ENCODE measurements at regions not wholly inside any gene's neighbourhood (a gene's known extent, or its start where the extent isn't known, plus 50 kb on each side); places are given as distances from the start of the nearest gene placed in this dataset.

DNA sequence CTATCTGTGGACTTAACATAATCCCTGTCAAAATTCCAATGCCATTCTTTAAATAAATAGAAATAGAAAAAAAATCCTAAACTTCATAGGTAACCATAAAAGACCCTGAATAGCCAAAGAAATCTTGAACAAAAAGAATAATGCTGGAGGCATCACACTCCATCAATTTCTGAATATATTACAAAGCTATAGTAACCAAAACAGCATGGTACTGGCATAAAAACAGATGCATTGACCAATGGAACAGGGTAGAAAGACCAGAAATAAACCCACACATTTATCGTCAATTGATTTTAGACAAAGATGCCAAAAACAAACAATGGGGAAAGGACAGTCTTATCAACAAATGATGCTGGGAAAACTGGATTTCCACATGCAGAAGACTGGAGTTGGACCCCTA is 205.7 kb downstream of the VAPA start:
- no TSS peak for BruUV-seq (replicated peaks)
- no peak overlapping the region for H3K27ac Mint-ChIP-seq (ENCODE audit: unreplicated experiment)

DNA sequence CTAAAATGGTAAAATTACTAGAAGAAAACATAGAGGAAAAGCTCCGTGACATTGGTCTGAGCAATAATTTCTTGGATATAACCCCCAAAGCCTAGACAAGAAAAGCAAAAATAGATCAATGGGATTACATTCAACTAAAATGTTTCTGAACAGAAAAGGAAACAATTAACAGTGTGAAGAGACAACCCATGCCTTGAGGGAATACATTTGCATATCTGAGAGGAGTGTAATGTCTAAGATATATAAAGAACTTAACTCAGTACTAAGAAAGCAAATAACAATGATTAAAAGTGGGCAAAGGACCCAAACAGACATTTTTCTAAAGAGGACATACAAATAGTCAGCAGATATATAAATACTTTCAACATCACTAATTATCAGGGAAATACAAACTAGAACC is 206.2 kb downstream of the VAPA start:
- H3K36me3 Mint-ChIP-seq (ENCODE audit: insufficient read depth, unreplicated experiment): no peaks in the 10 kb centered on the region
- intact Hi-C loops (cut with micrococcal nuclease; ENCODE audit: unreplicated experiment): no loop called here
- H3K4me3 Mint-ChIP-seq (ENCODE audit: unreplicated experiment): no peak overlapping the region
- Histone ChIP-seq H3K27me3 (replicated peaks; ENCODE audit: control insufficient read depth, insufficient read depth, low read length) (no peaks in the 10 kb centered on the region; the same call in 1 of the 2 replicates), H3K4me1 (peaks cover 8% of the 10 kb centered on the region), H3K9me3 (peaks cover 5% of the 10 kb centered on the region; the same call in 1 of the 2 replicates), H3K4me3 (ENCODE audit: low read depth, low read length) (no peak overlapping the region), H3K36me3 (ENCODE audit: control insufficient read depth, insufficient read depth, low read length) (no peaks in the 10 kb centered on the region)
- no TSS peak for BruUV-seq (replicated peaks)
- H3K9me3 Mint-ChIP-seq (ENCODE audit: unreplicated experiment): peaks cover 11% of the 10 kb centered on the region
- no peaks in the 10 kb centered on the region for H3K27me3 Mint-ChIP-seq (ENCODE audit: insufficient read depth, unreplicated experiment)
- ChIA-PET CTCF (no interaction called here), POLR2A (no interaction called here)
- H3K27ac Mint-ChIP-seq (ENCODE audit: unreplicated experiment): no peak overlapping the region
- TF ChIP-seq, protein P1, sequence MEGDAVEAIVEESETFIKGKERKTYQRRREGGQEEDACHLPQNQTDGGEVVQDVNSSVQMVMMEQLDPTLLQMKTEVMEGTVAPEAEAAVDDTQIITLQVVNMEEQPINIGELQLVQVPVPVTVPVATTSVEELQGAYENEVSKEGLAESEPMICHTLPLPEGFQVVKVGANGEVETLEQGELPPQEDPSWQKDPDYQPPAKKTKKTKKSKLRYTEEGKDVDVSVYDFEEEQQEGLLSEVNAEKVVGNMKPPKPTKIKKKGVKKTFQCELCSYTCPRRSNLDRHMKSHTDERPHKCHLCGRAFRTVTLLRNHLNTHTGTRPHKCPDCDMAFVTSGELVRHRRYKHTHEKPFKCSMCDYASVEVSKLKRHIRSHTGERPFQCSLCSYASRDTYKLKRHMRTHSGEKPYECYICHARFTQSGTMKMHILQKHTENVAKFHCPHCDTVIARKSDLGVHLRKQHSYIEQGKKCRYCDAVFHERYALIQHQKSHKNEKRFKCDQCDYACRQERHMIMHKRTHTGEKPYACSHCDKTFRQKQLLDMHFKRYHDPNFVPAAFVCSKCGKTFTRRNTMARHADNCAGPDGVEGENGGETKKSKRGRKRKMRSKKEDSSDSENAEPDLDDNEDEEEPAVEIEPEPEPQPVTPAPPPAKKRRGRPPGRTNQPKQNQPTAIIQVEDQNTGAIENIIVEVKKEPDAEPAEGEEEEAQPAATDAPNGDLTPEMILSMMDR (IDR thresholded peaks at IDR 0.05; ENCODE audit: insufficient read depth in 1 of 2, low read depth in 1 of 2, low read length in 1 of 2, severe bottlenecking in 1 of 2, unreplicated experiment in 1 of 2): no peak
- peaks cover 15% of the 10 kb centered on the region for H3K4me1 Mint-ChIP-seq (ENCODE audit: low read depth, unreplicated experiment)
- DNase-seq: no peak

More for the DNA sequence above, 205.7 kb downstream of the VAPA start:
- no peaks in the 10 kb centered on the region for H3K27me3 Mint-ChIP-seq (ENCODE audit: insufficient read depth, unreplicated experiment)
- peaks cover 15% of the 10 kb centered on the region for H3K4me1 Mint-ChIP-seq (ENCODE audit: low read depth, unreplicated experiment)
- Histone ChIP-seq H3K36me3 (ENCODE audit: control insufficient read depth, insufficient read depth, low read length) (no peaks in the 10 kb centered on the region), H3K4me3 (ENCODE audit: low read depth, low read length) (no peak overlapping the region), H3K27me3 (replicated peaks; ENCODE audit: control insufficient read depth, insufficient read depth, low read length) (no peaks in the 10 kb centered on the region; the same call in 1 of the 2 replicates), H3K4me1 (peaks cover 8% of the 10 kb centered on the region), H3K9me3 (peaks cover 5% of the 10 kb centered on the region; the same call in 1 of the 2 replicates)
- TF ChIP-seq, protein P1 (IDR thresholded peaks at IDR 0.05; ENCODE audit: insufficient read depth in 1 of 2, low read depth in 1 of 2, low read length in 1 of 2, severe bottlenecking in 1 of 2, unreplicated experiment in 1 of 2): no peak
- no peak overlapping the region for H3K4me3 Mint-ChIP-seq (ENCODE audit: unreplicated experiment)
- POLR2A ChIA-PET: no interaction called here
- no peak for DNase-seq
- CTCF ChIA-PET: no interaction called here
- peaks cover 11% of the 10 kb centered on the region for H3K9me3 Mint-ChIP-seq (ENCODE audit: unreplicated experiment)
- intact Hi-C loops (cut with micrococcal nuclease; ENCODE audit: unreplicated experiment): no loop called here
- no peaks in the 10 kb centered on the region for H3K36me3 Mint-ChIP-seq (ENCODE audit: insufficient read depth, unreplicated experiment)

DNA sequence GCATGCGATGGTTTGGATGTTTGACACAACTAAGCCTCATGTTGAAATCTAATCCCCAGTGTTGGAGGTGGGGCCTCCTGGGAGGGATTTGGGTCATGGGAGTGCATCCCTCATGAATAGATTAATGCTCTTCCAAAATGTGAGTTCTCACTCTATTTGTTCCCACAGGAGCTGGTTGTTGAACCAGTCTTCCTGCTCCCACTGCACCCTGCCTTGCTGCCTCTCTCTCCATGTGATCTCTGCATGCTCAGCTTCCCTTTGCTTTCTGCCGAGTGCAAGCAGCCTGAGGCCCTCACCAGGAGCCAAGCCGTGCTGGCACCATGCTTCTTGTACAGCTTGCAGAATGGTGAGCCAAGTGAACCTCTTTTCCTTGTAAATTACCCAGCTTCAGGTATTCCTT is 206.8 kb downstream of the VAPA start:
- H3K27ac Mint-ChIP-seq (ENCODE audit: unreplicated experiment): no peak overlapping the region
- intact Hi-C loops (cut with micrococcal nuclease; ENCODE audit: unreplicated experiment): no loop called here

More for the DNA sequence above, 206.8 kb downstream of the VAPA start:
- no TSS peak for BruUV-seq (replicated peaks)
- no peaks in the 10 kb centered on the region for H3K36me3 ChIP-seq (ENCODE audit: control insufficient read depth, insufficient read depth, low read length)
- Mint-ChIP-seq H3K9me3 (ENCODE audit: unreplicated experiment) (peaks cover 11% of the 10 kb centered on the region), H3K27me3 (ENCODE audit: insufficient read depth, unreplicated experiment) (no peaks in the 10 kb centered on the region), H3K36me3 (ENCODE audit: insufficient read depth, unreplicated experiment) (no peaks in the 10 kb centered on the region), H3K4me3 (ENCODE audit: unreplicated experiment) (no peak overlapping the region), H3K4me1 (ENCODE audit: low read depth, unreplicated experiment) (peaks cover 11% of the 10 kb centered on the region)
- TF ChIP-seq, protein P1 (IDR thresholded peaks at IDR 0.05; ENCODE audit: insufficient read depth in 1 of 2, low read depth in 1 of 2, low read length in 1 of 2, severe bottlenecking in 1 of 2, unreplicated experiment in 1 of 2): no peak
- ChIA-PET CTCF (no interaction called here), POLR2A (no interaction called here)
- peaks cover 8% of the 10 kb centered on the region for H3K4me1 ChIP-seq
- DNase-seq: no peak
- H3K4me3 ChIP-seq (ENCODE audit: low read depth, low read length): no peak overlapping the region
- H3K27me3 ChIP-seq (replicated peaks; ENCODE audit: control insufficient read depth, insufficient read depth, low read length): no peaks in the 10 kb centered on the region; the same call in 1 of the 2 replicates
- peaks cover 5% of the 10 kb centered on the region; the same call in 1 of the 2 replicates for H3K9me3 ChIP-seq
